Upper lobe of right lung (tissue), 1 donor: ENCODE measurements at regions not wholly inside any gene's neighbourhood (a gene's known extent, or its start where the extent isn't known, plus 50 kb on each side); places are given as distances from the start of the nearest gene placed in this dataset.
A peak's percentile ranks its signal among the peaks of the same experiment; 100 is the strongest.

Experiments
- ATAC-seq: fragments of 200-7000 bp; cut with Tn5 transposase; one replicate; pipeline ENCODE4 v1.9.1; 2020; ENCODE audit warnings: mild to moderate bottlenecking, moderate library complexity
- DNase-seq: peaks from one replicate; pipeline ENCODE4 v3.0.0-alpha.2; 2020
- H3K27ac ChIP-seq: fragments of 200-600 bp; one replicate; pipeline ENCODE4 v1.8.0; 2022
- H3K27me3 ChIP-seq: fragments of 200-600 bp; one replicate; pipeline ENCODE4 v1.8.0; 2022; ENCODE audit warnings: mild to moderate bottlenecking
- H3K36me3 ChIP-seq: fragments of 200-600 bp; one replicate; pipeline ENCODE4 v1.8.0; 2022
- H3K4me1 ChIP-seq: fragments of 200-600 bp; one replicate; pipeline ENCODE4 v1.8.0; 2022
- H3K4me3 ChIP-seq: fragments of 200-600 bp; one replicate; pipeline ENCODE4 v1.8.0; 2022; ENCODE audit warnings: mild to moderate bottlenecking
- H3K9me3 ChIP-seq: fragments of 200-600 bp; one replicate; pipeline ENCODE4 v1.8.0; 2022
- intact Hi-C: fragments of 100-400 bp; cut with DNase I; formaldehyde crosslinking; loops from one replicate; pipeline ENCODE4 v1.11.0; 2022
- TF ChIP-seq, protein P1 (sequence below): fragments of 200-600 bp; IDR thresholded peaks from one replicate; pipeline ENCODE4 v1.8.0; 2022; ENCODE audit warnings: antibody characterized with exemption
- donor health status: DM: no; HTN: yes; CAD: no; lungs with severe emphysema.

DNA sequence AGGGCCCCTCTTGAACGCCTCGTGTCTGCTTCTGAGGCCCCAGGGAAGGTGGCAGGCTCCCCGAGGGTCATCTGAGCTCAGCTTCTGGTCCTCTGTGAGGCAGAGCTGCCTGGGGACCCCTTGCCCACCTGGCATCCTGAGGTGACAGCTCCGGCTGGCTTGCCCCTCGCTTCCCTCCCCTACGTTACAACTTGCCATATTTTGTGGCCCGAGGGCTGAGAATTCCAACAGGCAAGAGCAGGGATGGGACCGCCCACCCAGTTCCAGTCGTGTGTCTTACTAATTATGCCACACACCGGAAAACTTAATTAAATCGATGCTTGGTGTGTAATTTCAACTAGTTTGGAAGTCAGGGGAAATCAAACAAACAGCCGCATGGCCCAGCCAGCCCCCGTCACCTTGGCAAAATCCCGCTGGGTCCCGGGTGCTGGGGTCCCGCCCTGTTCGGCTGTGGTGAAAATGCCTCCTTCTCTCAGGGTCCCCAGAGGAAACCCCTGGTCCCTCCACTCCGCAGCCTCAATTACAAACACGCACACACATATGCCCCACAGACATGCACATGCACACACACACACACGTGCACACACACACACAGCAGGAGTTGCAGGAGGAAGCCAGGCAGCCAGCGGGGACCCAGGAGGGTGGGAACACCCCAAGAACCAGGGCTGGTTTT lies 221.0 kb upstream of the IER5L start:
- no peaks in the 10 kb centered on the region for H3K9me3 ChIP-seq
- intact Hi-C loops: no loop called here
- ATAC-seq (no peak), DNase-seq (peak; percentile 40)
- H3K27ac ChIP-seq: no peak overlapping the region
- no peaks in the 10 kb centered on the region for H3K4me1 ChIP-seq
- TF ChIP-seq, protein P1, sequence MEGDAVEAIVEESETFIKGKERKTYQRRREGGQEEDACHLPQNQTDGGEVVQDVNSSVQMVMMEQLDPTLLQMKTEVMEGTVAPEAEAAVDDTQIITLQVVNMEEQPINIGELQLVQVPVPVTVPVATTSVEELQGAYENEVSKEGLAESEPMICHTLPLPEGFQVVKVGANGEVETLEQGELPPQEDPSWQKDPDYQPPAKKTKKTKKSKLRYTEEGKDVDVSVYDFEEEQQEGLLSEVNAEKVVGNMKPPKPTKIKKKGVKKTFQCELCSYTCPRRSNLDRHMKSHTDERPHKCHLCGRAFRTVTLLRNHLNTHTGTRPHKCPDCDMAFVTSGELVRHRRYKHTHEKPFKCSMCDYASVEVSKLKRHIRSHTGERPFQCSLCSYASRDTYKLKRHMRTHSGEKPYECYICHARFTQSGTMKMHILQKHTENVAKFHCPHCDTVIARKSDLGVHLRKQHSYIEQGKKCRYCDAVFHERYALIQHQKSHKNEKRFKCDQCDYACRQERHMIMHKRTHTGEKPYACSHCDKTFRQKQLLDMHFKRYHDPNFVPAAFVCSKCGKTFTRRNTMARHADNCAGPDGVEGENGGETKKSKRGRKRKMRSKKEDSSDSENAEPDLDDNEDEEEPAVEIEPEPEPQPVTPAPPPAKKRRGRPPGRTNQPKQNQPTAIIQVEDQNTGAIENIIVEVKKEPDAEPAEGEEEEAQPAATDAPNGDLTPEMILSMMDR: no peak
- H3K4me3 ChIP-seq: no peak overlapping the region
- H3K36me3 ChIP-seq: no peaks in the 10 kb centered on the region
- no peaks in the 10 kb centered on the region for H3K27me3 ChIP-seq

- Histone ChIP-seq H3K36me3 (no peaks in the 10 kb centered on the region), H3K4me3 (no peak overlapping the region), H3K27me3 (no peaks in the 10 kb centered on the region), H3K4me1 (no peaks in the 10 kb centered on the region), H3K27ac (no peak overlapping the region), H3K9me3 (no peaks in the 10 kb centered on the region)
- TF ChIP-seq, protein P1: no peak
- DNase-seq (peak; percentile 54), ATAC-seq (no peak)
- intact Hi-C loops: no loop called here
Measured at GRCh38 chr9:129398101-129398960, 220.3 kb upstream of the IER5L start.

GRCh38 chr9:129397335-129397734 lies 219.3 kb upstream of the IER5L start:
- intact Hi-C loops: no loop called here
- ATAC-seq: no peak
- no peaks in the 10 kb centered on the region for H3K27me3 ChIP-seq
- no peak for DNase-seq
- TF ChIP-seq, protein P1: no peak
- no peaks in the 10 kb centered on the region for H3K4me1 ChIP-seq
- no peak overlapping the region for H3K4me3 ChIP-seq
- H3K36me3 ChIP-seq: no peaks in the 10 kb centered on the region
- H3K9me3 ChIP-seq: no peaks in the 10 kb centered on the region
- H3K27ac ChIP-seq: no peak overlapping the region

DNA sequence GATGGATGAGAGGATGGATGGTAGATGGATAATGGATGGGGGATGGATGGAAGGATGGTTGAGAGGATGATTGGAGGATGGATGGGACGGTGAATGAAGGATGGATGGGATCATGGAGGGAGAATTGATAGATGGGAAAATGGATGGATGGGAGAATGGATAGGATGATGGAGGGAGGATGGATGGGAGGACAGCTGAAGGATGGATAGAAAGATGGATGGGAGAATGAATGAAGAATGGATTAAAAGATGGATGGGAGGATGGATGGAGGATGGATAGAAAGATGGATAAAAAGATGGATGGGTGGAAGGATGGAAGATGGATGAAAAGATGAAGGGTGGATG lies 218.3 kb upstream of the IER5L start:
- Histone ChIP-seq H3K9me3 (no peaks in the 10 kb centered on the region), H3K27ac (no peak overlapping the region), H3K36me3 (no peaks in the 10 kb centered on the region), H3K4me3 (no peak overlapping the region), H3K27me3 (no peaks in the 10 kb centered on the region), H3K4me1 (no peaks in the 10 kb centered on the region)
- intact Hi-C loops: no loop called here
- TF ChIP-seq, protein P1: no peak
- no peak for ATAC-seq
- no peak for DNase-seq

- H3K36me3 ChIP-seq: no peaks in the 10 kb centered on the region
- H3K27me3 ChIP-seq: no peaks in the 10 kb centered on the region
- no peak overlapping the region for H3K27ac ChIP-seq
- no peaks in the 10 kb centered on the region for H3K9me3 ChIP-seq
- DNase-seq: no peak
- no peak for ATAC-seq
- TF ChIP-seq, protein P1: no peak
- H3K4me1 ChIP-seq: no peaks in the 10 kb centered on the region
- H3K4me3 ChIP-seq: no peak overlapping the region
- intact Hi-C loops: no loop called here
Measured at GRCh38 chr9:129395633-129396364, 217.7 kb upstream of the IER5L start.
